ENCODE measurements at regions not wholly inside any gene's neighbourhood (a gene's known extent, or its start where the extent isn't known, plus 50 kb on each side); places are given as distances from the start of the nearest gene placed in this dataset.

- no peak for TF ChIP-seq RAD21 (IDR thresholded peaks at IDR 0.05; ENCODE audit: low read depth)
- TF ChIP-seq MAX (IDR thresholded peaks at IDR 0.05), result no peak
- peak; percentile 20; the same call in 1 of the 2 replicates for TF ChIP-seq EP300 (IDR thresholded peaks at IDR 0.05; ENCODE audit: borderline replicate concordance)
- no peak for TF ChIP-seq TCF12 (IDR thresholded peaks at IDR 0.05; ENCODE audit: low read depth)
- no peak for TF ChIP-seq EGR1 (IDR thresholded peaks at IDR 0.05)
- no peak for TF ChIP-seq TAF1 (IDR thresholded peaks at IDR 0.05; ENCODE audit: low read depth)
Measured at GRCh38 chr5:106966686-106967315, 703.9 kb downstream of the EFNA5 start.
